RWPE2 (cell line): ENCODE measurements at regions not wholly inside any gene's neighbourhood (a gene's known extent, or its start where the extent isn't known, plus 50 kb on each side); places are given as distances from the start of the nearest gene placed in this dataset.
A peak's percentile ranks its signal among the peaks of the same experiment; 100 is the strongest.
"Not testable (repeated sequence)": the region's sequence is repeated elsewhere in the genome, so short reads cannot be mapped to it uniquely, and the experiment has no call there.

Source experiments
- ATAC-seq: fragments of 200-7000 bp; cut with Tn5 transposase; 3 replicates; pipeline ENCODE4 v1.9.1; 2021; ENCODE audit warnings: low read depth
- DNase-seq: peaks from one replicate; pipeline ENCODE4 v3.0.0-alpha.2; 2020; ENCODE audit warnings: low spot score
- H3K27ac ChIP-seq: fragments of 450-650 bp; 2 replicates; pipeline ENCODE4 v1.5.1; 2017; ENCODE audit warnings: mild to moderate bottlenecking; ENCODE audit not compliant: poor library complexity, severe bottlenecking
- H3K27me3 ChIP-seq: fragments of 250-450 bp; sonication (Bioruptor Pico); 2 replicates; pipeline ENCODE4 v1.5.1; 2021; ENCODE audit warnings: mild to moderate bottlenecking, moderate library complexity; ENCODE audit not compliant: insufficient read depth, poor library complexity, severe bottlenecking
- H3K36me3 ChIP-seq: fragments of 250-450 bp; sonication (Bioruptor Pico); 2 replicates; pipeline ENCODE4 v1.5.1; 2020; ENCODE audit warnings: low read depth, mild to moderate bottlenecking, moderate library complexity
- H3K4me1 ChIP-seq: fragments of 250-450 bp; sonication (Bioruptor Pico); 2 replicates; pipeline ENCODE4 v1.5.1; 2021; ENCODE audit warnings: mild to moderate bottlenecking, moderate library complexity; ENCODE audit not compliant: insufficient read depth, poor library complexity, severe bottlenecking
- H3K4me3 ChIP-seq: fragments of 250-450 bp; sonication (Bioruptor Pico); 2 replicates; pipeline ENCODE4 v1.5.1; 2021; ENCODE audit warnings: mild to moderate bottlenecking, moderate library complexity; ENCODE audit not compliant: severe bottlenecking
- H3K9me3 ChIP-seq: fragments of 250-450 bp; sonication (Bioruptor Pico); 2 replicates; pipeline ENCODE4 v1.5.1; 2021; ENCODE audit warnings: mild to moderate bottlenecking, moderate library complexity; ENCODE audit not compliant: severe bottlenecking
- TF ChIP-seq, protein P1 (sequence below): fragments of 450-650 bp; IDR thresholded peaks from one replicate; pipeline ENCODE4 v1.5.1; 2017; ENCODE audit warnings: mild to moderate bottlenecking, moderate library complexity; ENCODE audit not compliant: poor library complexity, severe bottlenecking

DNA sequence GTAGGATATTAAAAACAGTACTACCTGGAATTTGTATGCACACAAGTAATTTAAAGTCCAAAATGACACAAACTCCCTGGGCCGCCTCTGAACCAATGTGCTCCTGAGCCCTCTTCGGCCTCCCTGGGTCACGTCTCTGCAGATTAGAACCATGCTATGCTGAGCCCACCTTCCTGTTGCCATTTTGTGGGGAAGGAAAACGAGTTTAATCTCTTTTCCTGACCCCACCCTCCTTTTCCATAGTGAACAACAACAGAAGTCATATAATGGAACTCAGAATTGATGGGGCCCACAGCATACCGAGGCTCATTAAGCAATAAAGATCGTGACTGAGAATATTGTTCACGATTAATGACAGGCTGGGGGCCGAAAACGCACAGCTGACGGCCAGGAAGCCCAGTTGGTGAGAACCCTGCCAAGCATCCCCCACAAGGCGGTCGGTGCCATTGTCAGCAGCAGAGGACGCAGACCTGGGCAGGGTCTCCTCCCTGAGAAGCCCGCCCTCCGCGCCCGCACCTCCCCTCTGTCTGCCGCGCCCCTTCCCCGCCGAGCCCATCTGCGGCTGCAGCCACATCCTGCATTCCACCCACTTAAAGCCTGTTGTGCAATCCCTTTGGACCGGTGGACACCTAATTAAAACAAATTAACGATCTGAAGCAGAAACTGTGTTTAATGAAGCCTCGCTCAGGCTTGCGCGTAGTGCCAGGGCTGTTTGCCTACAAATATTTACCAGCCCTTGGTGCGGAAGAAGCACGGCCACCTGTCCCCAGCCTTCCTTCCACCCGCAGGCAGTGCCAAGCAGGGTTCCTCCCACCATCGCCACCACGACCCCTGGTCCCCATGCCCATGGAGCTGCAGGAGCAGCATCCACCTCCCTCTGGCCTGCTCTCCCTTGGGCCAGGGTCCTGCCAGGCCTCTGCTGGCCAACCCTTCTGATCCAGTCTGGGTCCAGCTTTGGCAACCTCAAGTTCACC lies 68.1 kb downstream of the DLL1 start:
- Histone ChIP-seq H3K9me3 (no peaks in the 10 kb centered on the region), H3K36me3 (no peaks in the 10 kb centered on the region), H3K4me1 (peaks cover 51% of the 10 kb centered on the region), H3K27me3 (no peaks in the 10 kb centered on the region), H3K4me3 (no peak overlapping the region), H3K27ac (peak overlapping the region; percentile 95)
- no peak for DNase-seq
- ATAC-seq = no peak
- TF ChIP-seq, protein P1, sequence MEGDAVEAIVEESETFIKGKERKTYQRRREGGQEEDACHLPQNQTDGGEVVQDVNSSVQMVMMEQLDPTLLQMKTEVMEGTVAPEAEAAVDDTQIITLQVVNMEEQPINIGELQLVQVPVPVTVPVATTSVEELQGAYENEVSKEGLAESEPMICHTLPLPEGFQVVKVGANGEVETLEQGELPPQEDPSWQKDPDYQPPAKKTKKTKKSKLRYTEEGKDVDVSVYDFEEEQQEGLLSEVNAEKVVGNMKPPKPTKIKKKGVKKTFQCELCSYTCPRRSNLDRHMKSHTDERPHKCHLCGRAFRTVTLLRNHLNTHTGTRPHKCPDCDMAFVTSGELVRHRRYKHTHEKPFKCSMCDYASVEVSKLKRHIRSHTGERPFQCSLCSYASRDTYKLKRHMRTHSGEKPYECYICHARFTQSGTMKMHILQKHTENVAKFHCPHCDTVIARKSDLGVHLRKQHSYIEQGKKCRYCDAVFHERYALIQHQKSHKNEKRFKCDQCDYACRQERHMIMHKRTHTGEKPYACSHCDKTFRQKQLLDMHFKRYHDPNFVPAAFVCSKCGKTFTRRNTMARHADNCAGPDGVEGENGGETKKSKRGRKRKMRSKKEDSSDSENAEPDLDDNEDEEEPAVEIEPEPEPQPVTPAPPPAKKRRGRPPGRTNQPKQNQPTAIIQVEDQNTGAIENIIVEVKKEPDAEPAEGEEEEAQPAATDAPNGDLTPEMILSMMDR = no peak

DNA sequence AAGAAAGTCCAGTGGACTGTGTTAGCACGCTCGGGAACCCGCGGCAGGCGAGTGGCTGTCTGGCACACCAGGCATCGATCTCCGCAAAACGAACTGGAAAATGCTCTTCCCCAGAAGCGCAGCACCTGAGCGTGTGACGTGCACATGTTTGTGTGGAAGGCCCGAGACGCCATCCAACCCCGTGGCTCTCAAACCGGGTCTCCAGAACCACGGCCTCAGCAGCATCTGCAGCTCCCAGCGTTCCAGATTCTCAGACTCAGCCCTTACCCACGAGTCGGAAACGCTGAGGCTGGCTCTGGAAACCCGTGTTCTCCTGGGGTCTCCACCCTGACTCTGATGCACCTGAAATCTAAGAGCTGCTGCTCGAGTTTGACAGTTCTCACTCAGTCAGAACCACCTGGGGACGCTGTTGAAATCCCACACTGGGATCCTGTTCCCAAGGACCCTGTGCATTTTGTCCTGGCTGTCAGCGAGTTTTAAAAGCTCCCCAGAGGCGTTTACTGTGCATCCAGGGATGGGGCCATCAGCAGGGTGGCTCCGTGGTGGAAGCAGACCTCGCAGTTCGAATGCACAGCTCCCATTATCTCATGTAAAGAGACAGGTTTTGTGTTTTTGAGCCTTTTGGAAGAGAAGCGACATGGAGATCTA lies 69.0 kb downstream of the DLL1 start:
- H3K27ac ChIP-seq = peak overlapping the region; percentile 95
- H3K36me3 ChIP-seq = no peaks in the 10 kb centered on the region
- ATAC-seq (no peak), DNase-seq (no peak)
- no peaks in the 10 kb centered on the region for H3K9me3 ChIP-seq
- TF ChIP-seq, protein P1 = no peak
- H3K4me1 ChIP-seq = peaks cover 46% of the 10 kb centered on the region
- no peaks in the 10 kb centered on the region for H3K27me3 ChIP-seq
- H3K4me3 ChIP-seq = no peak overlapping the region

DNA sequence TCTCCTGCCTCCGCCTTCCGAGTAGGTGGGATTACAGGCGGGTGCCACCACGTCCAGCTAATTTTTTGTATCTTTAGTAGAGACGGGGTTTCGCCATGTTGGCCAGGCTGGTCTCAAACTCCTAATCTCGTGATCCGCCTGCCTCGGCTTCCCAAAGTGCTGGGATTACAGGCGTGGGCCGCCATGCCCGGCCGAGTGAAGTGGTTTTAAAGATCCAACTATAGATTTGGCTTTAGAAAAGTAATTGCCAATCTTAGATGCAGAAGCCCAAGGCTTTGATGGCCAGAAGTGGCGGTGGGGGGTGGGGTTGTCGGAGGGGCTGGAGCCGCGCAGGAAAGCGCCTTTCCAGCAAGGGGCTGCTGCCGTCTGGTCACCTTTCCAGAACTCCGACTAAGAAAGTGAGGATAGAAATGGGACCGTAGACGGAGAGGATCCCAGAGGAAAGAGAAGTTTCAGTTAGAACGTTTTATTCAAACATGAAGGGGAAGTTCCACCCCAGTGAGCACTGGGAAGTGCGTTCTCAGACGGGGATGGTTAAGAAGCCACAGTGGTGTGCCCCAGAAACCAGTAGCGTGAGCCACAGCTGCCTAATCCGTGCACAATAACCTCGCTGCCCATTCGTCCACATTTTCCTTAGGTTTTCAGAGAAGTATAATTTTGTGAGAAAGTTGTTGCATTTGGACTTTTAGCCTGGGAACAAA lies 69.7 kb downstream of the DLL1 start:
- ATAC-seq = no peak
- no peak overlapping the region for H3K4me3 ChIP-seq
- DNase-seq = no peak
- H3K27ac ChIP-seq = no peak overlapping the region
- H3K9me3 ChIP-seq = no peaks in the 10 kb centered on the region
- TF ChIP-seq, protein P1 = no peak
- H3K36me3 ChIP-seq = no peaks in the 10 kb centered on the region
- no peaks in the 10 kb centered on the region for H3K27me3 ChIP-seq
- peaks cover 40% of the 10 kb centered on the region for H3K4me1 ChIP-seq

DNA sequence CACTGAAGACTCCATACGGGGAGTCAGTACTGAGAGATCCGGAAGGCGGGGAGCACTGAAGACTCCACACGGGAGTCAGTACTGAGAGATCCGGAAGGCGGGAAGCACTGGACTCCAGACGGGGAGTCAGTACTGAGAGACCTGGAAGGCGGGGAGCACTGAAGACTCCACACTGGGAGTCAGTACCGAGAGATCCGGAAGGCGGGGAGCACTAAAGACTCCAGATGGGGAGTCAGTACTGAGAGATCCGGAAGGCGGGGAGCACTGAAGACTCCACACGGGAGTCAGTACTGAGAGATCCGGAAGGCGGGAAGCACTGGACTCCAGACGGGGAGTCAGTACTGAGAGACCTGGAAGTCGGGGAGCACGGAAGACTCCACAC lies 77.2 kb downstream of the DLL1 start:
- H3K4me1 ChIP-seq, H3K4me3 ChIP-seq, H3K36me3 ChIP-seq, H3K27me3 ChIP-seq, ATAC-seq, DNase-seq, H3K9me3 ChIP-seq, H3K27ac ChIP-seq: not testable (repeated sequence)

DNA sequence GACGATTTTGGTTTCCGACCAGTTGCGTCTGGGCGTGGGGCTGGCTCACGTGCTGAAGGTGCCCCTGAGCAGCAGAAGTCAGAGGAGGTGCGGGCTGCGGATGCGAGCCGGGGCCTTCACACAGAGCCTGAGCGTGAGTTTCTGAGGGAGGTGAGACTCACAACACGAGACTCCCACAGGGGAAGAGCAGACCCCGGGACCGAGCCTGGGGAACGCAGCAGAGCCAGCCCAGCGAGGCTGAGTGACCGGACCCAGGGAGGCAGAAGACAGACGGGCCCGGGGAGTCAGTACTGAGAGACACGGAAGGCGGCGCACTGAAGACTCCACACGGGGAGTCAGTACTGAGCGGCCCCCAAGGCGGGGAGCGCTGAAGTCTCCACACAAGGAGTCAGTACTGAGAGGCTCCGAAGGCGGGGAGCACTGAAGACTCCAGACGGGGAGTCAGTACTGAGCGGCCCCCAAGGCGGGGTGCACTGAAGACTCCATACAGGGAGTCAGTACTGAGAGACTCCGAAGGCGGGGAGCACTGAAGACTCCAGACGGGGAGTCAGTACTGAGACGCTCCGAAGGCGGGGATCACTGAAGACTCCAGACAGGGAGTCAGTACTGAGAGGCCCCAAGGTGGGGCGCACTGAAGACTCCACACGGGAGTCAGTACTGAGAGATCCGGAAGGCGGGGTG lies 77.8 kb downstream of the DLL1 start:
- no peak for ATAC-seq
- DNase-seq = no peak
- Histone ChIP-seq H3K36me3 (no peaks in the 10 kb centered on the region), H3K27me3 (no peaks in the 10 kb centered on the region), H3K4me3 (no peak overlapping the region), H3K4me1 (no peaks in the 10 kb centered on the region), H3K27ac (no peak overlapping the region), H3K9me3 (no peaks in the 10 kb centered on the region)
- TF ChIP-seq, protein P1 = no peak
